H1 (cell line): ENCODE measurements at regions not wholly inside any gene's neighbourhood (a gene's known extent, or its start where the extent isn't known, plus 50 kb on each side); places are given as distances from the start of the nearest gene placed in this dataset.

ENCODE experiments used
- HDAC6 ChIP-seq: IDR thresholded peaks from one replicate; pipeline ENCODE4 v1.7.1; 2012; ENCODE audit warnings: low read depth, mild to moderate bottlenecking, inconsistent platforms, low read length, moderate library complexity
- MAFK ChIP-seq: IDR thresholded peaks from 2 replicates; pipeline ENCODE4 v1.6.1; 2012; ENCODE audit warnings: low read depth, mild to moderate bottlenecking, improper control_type of control experiment, low read length
- PHF8 ChIP-seq: fragments of 200-600 bp; sonication (generic); conservative IDR thresholded peaks from 2 replicates; pipeline ENCODE4 v1.7.1; 2012; ENCODE audit warnings: low read depth, mild to moderate bottlenecking, inconsistent platforms, low read length, moderate library complexity
- RNF2 ChIP-seq: fragments of 200-900, 300-1000 bp; sonication (generic); IDR thresholded peaks from 2 replicates; pipeline ENCODE4 v1.7.1; 2016; ENCODE audit warnings: borderline replicate concordance, low read depth, mild to moderate bottlenecking, antibody characterized with exemption, low read length; ENCODE audit not compliant: poor library complexity, severe bottlenecking; ENCODE audit errors: missing control alignments
- SIRT6 ChIP-seq: IDR thresholded peaks from one replicate; pipeline ENCODE4 v1.7.1; 2012; ENCODE audit warnings: low read length, inconsistent platforms
- TAF1 ChIP-seq: IDR thresholded peaks from 2 replicates; pipeline ENCODE4 v1.6.1; 2011; ENCODE audit warnings: mild to moderate bottlenecking, low read depth, low read length
- TF ChIP-seq, protein P1 (sequence below): fragments of 300-600 bp; sonication (generic); IDR thresholded peaks from 2 replicates; pipeline ENCODE4 v1.7.1; 2012; ENCODE audit warnings: low read length, moderate library complexity, mild to moderate bottlenecking, inconsistent platforms; ENCODE audit not compliant: insufficient replicate concordance

DNA sequence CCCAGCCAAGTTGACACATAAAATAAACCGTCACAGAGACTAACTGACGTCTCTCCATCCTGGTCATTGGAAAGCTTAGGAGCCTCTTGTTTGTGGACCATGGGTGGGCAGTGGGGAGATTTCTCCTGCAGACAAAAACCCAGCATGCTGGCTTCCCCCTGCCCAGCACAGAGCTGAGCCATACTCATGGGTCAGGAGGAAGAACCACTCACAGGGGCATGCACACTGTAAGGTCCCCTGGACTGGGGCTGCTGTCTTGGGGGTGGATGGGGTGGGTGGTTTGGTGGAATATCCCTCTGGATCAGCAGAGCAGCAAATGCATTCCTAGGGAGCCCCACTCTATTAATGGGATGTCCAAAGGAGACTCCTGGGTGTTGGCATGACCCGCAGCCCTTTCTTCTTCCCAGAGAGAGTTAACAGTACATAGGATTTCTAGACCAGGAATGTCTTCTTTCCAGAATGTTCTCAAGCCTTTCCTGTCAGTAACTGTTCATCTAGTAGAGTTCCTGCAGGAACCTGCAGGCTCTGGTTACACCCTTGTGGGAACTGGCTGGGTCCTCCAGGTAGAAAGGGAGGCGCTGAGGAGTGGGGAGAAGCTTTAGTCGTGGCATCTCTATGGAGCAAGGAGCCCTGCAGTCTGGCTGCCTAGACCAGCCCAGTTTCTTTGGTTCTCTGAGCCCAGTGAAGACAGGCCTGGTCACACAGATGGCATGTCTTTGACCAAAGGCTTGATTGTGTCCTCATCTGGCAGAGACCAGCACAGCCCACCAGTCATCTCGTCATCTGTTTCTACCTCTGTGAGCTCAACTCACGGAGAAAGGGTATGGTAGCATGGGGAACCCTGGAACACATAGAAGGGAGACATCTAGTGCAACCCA, 73.4 kb upstream of the PRR23C start (continued):
- TF ChIP-seq, protein P1, sequence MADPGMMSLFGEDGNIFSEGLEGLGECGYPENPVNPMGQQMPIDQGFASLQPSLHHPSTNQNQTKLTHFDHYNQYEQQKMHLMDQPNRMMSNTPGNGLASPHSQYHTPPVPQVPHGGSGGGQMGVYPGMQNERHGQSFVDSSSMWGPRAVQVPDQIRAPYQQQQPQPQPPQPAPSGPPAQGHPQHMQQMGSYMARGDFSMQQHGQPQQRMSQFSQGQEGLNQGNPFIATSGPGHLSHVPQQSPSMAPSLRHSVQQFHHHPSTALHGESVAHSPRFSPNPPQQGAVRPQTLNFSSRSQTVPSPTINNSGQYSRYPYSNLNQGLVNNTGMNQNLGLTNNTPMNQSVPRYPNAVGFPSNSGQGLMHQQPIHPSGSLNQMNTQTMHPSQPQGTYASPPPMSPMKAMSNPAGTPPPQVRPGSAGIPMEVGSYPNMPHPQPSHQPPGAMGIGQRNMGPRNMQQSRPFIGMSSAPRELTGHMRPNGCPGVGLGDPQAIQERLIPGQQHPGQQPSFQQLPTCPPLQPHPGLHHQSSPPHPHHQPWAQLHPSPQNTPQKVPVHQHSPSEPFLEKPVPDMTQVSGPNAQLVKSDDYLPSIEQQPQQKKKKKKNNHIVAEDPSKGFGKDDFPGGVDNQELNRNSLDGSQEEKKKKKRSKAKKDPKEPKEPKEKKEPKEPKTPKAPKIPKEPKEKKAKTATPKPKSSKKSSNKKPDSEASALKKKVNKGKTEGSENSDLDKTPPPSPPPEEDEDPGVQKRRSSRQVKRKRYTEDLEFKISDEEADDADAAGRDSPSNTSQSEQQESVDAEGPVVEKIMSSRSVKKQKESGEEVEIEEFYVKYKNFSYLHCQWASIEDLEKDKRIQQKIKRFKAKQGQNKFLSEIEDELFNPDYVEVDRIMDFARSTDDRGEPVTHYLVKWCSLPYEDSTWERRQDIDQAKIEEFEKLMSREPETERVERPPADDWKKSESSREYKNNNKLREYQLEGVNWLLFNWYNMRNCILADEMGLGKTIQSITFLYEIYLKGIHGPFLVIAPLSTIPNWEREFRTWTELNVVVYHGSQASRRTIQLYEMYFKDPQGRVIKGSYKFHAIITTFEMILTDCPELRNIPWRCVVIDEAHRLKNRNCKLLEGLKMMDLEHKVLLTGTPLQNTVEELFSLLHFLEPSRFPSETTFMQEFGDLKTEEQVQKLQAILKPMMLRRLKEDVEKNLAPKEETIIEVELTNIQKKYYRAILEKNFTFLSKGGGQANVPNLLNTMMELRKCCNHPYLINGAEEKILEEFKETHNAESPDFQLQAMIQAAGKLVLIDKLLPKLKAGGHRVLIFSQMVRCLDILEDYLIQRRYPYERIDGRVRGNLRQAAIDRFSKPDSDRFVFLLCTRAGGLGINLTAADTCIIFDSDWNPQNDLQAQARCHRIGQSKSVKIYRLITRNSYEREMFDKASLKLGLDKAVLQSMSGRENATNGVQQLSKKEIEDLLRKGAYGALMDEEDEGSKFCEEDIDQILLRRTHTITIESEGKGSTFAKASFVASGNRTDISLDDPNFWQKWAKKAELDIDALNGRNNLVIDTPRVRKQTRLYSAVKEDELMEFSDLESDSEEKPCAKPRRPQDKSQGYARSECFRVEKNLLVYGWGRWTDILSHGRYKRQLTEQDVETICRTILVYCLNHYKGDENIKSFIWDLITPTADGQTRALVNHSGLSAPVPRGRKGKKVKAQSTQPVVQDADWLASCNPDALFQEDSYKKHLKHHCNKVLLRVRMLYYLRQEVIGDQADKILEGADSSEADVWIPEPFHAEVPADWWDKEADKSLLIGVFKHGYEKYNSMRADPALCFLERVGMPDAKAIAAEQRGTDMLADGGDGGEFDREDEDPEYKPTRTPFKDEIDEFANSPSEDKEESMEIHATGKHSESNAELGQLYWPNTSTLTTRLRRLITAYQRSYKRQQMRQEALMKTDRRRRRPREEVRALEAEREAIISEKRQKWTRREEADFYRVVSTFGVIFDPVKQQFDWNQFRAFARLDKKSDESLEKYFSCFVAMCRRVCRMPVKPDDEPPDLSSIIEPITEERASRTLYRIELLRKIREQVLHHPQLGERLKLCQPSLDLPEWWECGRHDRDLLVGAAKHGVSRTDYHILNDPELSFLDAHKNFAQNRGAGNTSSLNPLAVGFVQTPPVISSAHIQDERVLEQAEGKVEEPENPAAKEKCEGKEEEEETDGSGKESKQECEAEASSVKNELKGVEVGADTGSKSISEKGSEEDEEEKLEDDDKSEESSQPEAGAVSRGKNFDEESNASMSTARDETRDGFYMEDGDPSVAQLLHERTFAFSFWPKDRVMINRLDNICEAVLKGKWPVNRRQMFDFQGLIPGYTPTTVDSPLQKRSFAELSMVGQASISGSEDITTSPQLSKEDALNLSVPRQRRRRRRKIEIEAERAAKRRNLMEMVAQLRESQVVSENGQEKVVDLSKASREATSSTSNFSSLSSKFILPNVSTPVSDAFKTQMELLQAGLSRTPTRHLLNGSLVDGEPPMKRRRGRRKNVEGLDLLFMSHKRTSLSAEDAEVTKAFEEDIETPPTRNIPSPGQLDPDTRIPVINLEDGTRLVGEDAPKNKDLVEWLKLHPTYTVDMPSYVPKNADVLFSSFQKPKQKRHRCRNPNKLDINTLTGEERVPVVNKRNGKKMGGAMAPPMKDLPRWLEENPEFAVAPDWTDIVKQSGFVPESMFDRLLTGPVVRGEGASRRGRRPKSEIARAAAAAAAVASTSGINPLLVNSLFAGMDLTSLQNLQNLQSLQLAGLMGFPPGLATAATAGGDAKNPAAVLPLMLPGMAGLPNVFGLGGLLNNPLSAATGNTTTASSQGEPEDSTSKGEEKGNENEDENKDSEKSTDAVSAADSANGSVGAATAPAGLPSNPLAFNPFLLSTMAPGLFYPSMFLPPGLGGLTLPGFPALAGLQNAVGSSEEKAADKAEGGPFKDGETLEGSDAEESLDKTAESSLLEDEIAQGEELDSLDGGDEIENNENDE: no peak
- TF ChIP-seq PHF8 (no peak), RNF2 (no peak), TAF1 (no peak), MAFK (no peak), HDAC6 (no peak), SIRT6 (no peak)
